ENCODE measurements at regions not wholly inside any gene's neighbourhood (a gene's known extent, or its start where the extent isn't known, plus 50 kb on each side); places are given as distances from the start of the nearest gene placed in this dataset.

DNA sequence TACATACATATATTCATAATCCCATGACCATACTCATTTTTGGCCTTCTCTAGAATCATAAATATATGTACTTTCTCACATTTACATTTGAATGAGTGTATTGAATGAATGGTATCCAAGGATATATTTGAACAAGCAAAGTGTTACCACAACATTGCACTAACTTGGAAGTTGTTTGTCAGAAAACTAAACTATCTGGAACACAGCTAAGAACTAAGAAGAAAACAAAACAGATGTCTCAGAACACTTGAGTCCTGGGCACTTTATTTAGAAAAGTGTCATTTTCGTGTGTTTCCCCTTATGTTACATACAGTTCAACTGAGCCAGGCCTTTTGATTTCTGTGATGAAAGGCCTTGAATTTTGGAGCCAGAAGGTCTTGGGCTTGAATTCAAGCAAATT is 466.7 kb upstream of the FAT1 start:
- H3K4me1 ChIP-seq, result no peaks in the 10 kb centered on the region
- H3K36me3 ChIP-seq, result no peaks in the 10 kb centered on the region
- no peak for DNase-seq
- no peaks in the 10 kb centered on the region for H3K27me3 ChIP-seq
- H3K4me3 ChIP-seq, result no peak overlapping the region
- no peak overlapping the region for H3K27ac ChIP-seq
- H3K9me3 ChIP-seq (replicated peaks), result no peaks in the 10 kb centered on the region

DNA sequence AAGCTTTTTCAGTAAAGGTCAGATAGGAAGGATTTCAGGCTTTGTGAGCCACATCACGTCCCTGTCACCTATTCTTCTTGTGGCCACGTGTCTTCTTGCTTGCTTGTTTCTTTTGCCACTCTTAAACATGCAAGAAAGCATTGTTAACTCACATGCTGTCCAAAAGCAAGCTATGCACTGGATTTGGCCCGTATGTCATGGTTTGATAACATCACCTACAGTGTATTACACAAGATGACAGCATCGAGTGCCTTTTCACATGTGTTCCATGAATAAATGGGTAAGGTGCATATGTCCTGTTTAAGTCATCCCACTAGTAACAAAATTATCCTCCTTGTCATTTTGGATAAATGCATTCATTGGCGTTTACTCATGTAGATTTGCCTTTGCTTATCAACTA is 468.0 kb upstream of the FAT1 start:
- no peaks in the 10 kb centered on the region for H3K36me3 ChIP-seq
- no peak overlapping the region for H3K4me3 ChIP-seq
- no peak for DNase-seq
- no peak overlapping the region for H3K27ac ChIP-seq
- H3K9me3 ChIP-seq (replicated peaks), result no peaks in the 10 kb centered on the region
- H3K4me1 ChIP-seq, result no peaks in the 10 kb centered on the region
- no peaks in the 10 kb centered on the region for H3K27me3 ChIP-seq

DNA sequence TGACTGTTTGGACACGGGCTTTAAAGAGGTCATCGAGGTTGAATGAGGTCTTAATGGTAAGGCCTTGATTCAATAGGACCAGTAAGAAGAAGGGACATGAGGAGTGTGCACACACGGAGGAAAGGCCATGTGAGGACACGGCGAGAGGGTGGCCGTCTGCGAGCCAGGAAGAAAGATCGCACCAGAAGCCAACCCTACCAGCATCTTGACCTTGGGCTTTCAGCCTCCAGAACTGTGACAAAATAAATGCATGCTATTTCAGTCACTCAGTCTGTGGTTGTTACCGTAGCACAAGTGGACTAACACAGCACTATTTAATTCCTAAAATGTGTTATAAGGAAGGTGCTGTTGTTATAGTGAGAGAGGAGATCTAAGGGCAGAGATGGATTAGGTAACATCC is 468.6 kb upstream of the FAT1 start:
- no peak for DNase-seq
- H3K36me3 ChIP-seq, result no peaks in the 10 kb centered on the region
- H3K4me1 ChIP-seq, result no peaks in the 10 kb centered on the region
- no peak overlapping the region for H3K27ac ChIP-seq
- H3K27me3 ChIP-seq, result no peaks in the 10 kb centered on the region
- no peak overlapping the region for H3K4me3 ChIP-seq
- no peaks in the 10 kb centered on the region for H3K9me3 ChIP-seq (replicated peaks)

DNA sequence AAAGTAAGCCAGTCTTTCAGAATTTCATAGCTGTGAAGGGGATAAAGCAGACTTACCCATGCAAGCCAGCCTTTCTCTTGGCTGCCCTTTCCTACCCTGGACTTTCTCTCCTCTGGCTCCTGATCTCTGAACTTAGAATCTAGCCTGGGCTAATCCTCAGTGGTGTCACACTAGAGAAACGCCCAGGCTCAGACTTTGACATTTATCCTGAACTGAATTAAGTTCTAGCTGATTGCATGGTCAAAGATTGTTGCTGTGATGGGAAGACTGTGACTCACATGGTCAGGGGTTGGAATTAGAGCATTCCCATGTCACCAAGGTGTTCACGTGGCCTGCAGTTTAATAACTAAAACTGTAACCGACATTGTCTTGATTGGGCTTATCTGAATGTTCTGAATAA is 469.5 kb upstream of the FAT1 start:
- no peaks in the 10 kb centered on the region for H3K36me3 ChIP-seq
- no peaks in the 10 kb centered on the region for H3K9me3 ChIP-seq (replicated peaks)
- no peak overlapping the region for H3K27ac ChIP-seq
- no peaks in the 10 kb centered on the region for H3K27me3 ChIP-seq
- H3K4me3 ChIP-seq, result no peak overlapping the region
- DNase-seq, result no peak
- H3K4me1 ChIP-seq, result no peaks in the 10 kb centered on the region

DNA sequence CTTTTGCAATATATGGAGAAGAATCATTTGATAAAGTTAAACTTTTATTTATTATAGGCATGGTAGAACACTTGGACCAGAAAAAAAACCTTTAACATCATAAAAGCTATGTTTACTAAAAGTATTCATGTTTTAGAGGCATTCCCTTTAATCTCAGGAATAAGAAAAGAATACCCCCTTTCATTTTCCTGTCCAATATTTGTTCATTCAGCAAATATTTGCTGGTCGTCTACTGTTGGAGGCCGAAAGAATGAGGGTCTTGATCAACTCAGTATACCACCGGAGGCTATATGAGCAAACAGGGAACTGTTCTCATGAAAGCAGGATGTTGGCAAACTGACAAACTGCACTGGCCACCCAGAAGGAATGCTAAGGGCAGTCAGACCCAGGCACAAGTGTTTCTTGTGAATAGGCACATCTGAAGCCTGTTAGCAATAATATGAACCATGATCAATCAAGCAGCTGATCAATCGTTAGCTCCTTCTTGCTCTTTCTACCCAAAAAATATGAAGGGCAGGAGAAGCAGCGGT is 480.8 kb upstream of the FAT1 start:
- Histone ChIP-seq H3K4me3 (no peak overlapping the region), H3K9me3 (replicated peaks) (no peaks in the 10 kb centered on the region), H3K4me1 (0 out of 2 replicates have a peak, but pooled peaks cover 7% of the 10 kb centered on the region), H3K27me3 (no peaks in the 10 kb centered on the region), H3K27ac (peak overlapping the region; percentile 54), H3K36me3 (no peaks in the 10 kb centered on the region)
- DNase-seq, result peak; percentile 73 to 82

DNA sequence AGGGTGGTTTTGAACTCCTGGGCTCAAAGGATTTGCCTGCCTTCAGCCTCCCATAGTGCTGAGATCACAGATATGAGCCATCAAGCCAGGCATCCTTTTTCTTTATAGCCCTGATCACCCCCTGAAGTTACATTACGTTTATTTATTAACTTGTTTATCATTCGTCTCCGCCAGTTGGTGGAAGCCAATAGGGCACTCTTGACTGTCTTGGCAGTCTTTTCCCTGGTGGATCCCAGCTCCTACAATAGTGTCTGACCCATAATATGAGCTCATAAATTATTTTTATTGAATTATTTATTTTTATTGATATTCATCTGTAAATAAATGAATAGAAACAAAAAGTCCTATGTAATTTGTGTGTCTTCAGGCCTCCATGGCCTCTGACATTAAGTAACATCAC is 484.3 kb upstream of the FAT1 start:
- Histone ChIP-seq H3K9me3 (replicated peaks) (no peaks in the 10 kb centered on the region), H3K27me3 (no peaks in the 10 kb centered on the region), H3K4me3 (no peak overlapping the region), H3K36me3 (no peaks in the 10 kb centered on the region), H3K4me1 (0 out of 2 replicates have a peak, but pooled peaks cover 7% of the 10 kb centered on the region), H3K27ac (no peak overlapping the region)
- DNase-seq, result no peak

DNA sequence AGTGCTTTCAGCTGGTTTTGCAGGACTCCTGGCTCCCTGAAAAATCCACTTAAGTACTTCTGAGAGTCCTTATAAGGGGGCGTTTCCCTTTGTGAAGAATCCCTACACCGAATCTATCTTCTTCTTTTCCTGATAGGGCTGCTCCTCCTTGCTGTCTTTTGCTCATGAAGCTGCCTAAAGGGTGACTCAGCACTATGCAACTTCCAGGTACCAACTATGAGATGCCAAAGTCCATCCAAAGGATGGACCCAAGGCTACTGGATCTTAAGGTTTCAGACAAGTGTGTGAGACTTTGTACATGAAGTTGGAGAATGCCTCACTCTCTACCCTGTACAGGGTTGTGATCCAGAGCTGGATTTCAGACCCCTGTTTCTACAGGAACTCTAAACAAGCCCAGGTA is 485.0 kb upstream of the FAT1 start:
- H3K36me3 ChIP-seq, result no peaks in the 10 kb centered on the region
- H3K27me3 ChIP-seq, result no peaks in the 10 kb centered on the region
- DNase-seq, result no peak
- H3K4me3 ChIP-seq, result no peak overlapping the region
- H3K4me1 ChIP-seq, result 0 out of 2 replicates have a peak, but pooled peaks cover 7% of the 10 kb centered on the region
- no peak overlapping the region for H3K27ac ChIP-seq
- no peaks in the 10 kb centered on the region for H3K9me3 ChIP-seq (replicated peaks)

DNA sequence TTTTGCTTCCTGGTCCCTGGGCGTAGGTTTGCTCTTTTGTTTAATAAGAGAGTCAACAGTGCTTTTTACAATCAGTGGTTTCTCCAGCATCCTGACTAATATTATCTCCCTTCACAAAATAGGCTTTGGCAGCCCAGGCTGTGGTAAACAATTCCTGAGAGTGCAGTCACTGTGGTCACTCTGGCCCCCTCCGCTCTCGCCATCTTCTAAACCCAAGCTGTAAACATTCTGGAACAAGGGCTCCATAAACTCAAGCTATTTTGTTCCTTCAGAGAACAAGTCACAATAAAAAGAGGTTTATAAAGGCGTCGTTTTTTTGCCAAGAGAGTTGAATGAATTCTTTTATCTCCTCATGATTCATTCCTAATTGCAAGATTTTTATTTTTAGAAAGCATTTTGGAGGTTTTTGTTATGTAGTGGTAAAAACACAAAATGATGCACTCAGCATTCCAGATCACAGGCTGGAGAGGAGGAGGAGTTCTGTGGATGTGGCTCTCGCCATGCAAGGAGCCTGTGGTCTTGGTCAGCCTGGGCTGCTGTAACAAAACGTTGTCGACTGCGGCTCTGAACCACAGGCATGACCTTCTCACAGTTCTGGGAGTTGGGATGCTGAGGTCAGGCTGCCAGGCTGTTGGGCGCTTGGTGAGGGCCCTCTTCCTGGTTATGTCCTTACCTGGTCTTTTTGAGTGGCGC is 486.4 kb upstream of the FAT1 start:
- Histone ChIP-seq H3K4me1 (no peaks in the 10 kb centered on the region), H3K4me3 (no peak overlapping the region), H3K9me3 (replicated peaks) (no peaks in the 10 kb centered on the region), H3K36me3 (no peaks in the 10 kb centered on the region), H3K27me3 (no peaks in the 10 kb centered on the region), H3K27ac (no peak overlapping the region)
- DNase-seq, result no peak

DNA sequence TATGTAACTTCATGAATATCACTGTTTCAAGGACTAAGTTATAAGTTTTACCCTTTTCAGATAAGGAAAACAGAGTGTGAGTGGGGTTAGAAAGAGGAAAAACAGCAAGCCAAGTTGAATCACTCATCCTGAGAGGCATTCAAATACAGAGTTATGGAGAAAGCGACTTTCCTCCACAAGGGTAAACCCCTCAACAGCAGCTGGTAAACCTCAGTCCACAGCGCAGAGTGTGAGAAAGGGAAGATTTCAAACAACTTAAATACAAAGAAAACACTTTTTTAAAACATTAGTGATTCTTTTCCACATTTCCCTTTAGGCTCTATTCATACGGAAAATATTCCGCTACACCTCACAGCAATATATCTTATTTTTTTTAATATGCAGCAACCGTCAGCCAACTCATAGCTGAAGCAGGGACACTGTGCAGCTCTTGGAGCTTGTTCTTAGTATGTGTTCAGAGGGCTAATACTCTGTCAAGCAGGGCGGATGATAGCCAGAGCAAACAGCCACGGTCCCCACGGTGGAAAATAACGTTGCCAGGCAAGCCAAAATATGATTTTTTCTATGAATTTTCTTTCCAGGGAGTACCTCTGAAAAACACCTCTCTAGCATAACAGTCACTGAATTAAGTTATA is 488.9 kb upstream of the FAT1 start:
- Histone ChIP-seq H3K9me3 (replicated peaks) (no peaks in the 10 kb centered on the region), H3K4me1 (no peaks in the 10 kb centered on the region), H3K36me3 (no peaks in the 10 kb centered on the region), H3K27ac (no peak overlapping the region), H3K4me3 (no peak overlapping the region), H3K27me3 (no peaks in the 10 kb centered on the region)
- no peak for DNase-seq

DNA sequence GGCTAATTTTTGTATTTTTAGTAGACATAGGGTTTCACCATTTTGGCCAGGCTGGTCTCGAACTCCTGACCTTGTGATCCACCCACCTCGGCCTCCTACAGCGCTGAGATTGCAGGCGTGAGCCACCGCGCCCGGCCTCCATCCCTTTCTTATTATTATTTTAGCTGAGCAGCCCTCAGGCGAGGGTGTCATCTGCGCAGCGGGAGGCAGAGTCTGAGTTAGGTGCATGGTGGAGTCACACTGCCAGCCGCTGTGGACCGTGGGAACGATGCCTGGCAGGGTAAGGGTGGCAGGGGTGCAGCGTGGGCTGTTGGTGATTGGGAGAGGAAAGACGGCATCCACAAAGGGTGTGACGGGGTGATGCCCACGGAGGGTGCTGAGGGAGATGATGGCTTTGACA is 491.8 kb upstream of the FAT1 start:
- no peak overlapping the region for H3K27ac ChIP-seq
- DNase-seq, result no peak
- no peaks in the 10 kb centered on the region for H3K27me3 ChIP-seq
- no peaks in the 10 kb centered on the region for H3K4me1 ChIP-seq
- no peaks in the 10 kb centered on the region for H3K9me3 ChIP-seq (replicated peaks)
- no peaks in the 10 kb centered on the region for H3K36me3 ChIP-seq
- H3K4me3 ChIP-seq, result no peak overlapping the region

DNA sequence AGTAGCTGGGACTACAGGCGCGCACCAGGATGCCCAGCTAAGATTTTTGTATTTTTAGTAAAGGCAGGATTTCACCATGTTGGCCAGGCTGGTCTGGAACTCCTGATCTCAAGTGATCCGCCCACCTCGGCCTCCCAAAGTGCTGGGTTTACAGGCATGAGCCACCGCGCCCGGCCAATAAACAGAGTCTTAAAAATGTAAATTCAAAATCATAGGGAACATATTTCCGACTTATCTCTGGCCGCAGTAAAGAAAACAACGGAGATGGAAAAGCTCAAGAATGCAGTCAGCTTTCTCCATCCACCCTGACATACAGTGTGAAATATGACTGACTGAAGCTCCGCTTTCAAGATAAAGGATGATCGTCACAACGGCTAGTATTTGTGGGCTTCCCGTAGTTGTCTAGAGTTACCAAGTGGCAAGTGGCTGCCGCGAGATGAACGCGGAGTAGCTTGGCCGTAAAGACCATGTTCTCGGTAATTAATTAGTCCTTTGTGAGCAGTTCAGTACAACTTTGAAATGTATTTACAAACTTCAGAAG is 495.1 kb upstream of the FAT1 start:
- H3K27me3 ChIP-seq, result no peaks in the 10 kb centered on the region
- no peak overlapping the region for H3K27ac ChIP-seq
- no peaks in the 10 kb centered on the region for H3K9me3 ChIP-seq (replicated peaks)
- H3K36me3 ChIP-seq, result no peaks in the 10 kb centered on the region
- H3K4me3 ChIP-seq, result no peak overlapping the region
- no peaks in the 10 kb centered on the region for H3K4me1 ChIP-seq
- no peak for DNase-seq

DNA sequence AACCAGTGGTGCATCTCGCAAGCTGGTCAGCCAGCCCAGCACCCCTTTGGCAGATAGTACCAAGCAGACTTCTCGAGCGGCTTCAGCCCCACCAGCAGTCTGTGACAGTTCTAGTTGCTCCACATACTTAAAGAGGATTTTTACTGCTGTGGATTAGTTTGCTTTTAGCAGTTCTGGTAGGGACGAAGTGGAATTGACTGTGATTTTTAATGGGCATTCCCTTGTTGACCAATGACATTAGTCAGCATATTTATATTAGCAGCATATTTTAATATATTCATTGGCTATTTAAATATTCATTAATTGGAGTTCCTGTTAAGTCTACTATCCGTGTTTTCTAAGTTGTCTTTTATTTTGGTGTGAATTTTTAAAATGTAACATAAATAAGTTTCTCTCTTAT is 500.9 kb upstream of the FAT1 start:
- H3K27ac ChIP-seq, result no peak overlapping the region
- no peaks in the 10 kb centered on the region for H3K9me3 ChIP-seq (replicated peaks)
- H3K4me3 ChIP-seq, result no peak overlapping the region
- H3K27me3 ChIP-seq, result no peaks in the 10 kb centered on the region
- H3K36me3 ChIP-seq, result no peaks in the 10 kb centered on the region
- H3K4me1 ChIP-seq, result no peaks in the 10 kb centered on the region
- no peak for DNase-seq

DNA sequence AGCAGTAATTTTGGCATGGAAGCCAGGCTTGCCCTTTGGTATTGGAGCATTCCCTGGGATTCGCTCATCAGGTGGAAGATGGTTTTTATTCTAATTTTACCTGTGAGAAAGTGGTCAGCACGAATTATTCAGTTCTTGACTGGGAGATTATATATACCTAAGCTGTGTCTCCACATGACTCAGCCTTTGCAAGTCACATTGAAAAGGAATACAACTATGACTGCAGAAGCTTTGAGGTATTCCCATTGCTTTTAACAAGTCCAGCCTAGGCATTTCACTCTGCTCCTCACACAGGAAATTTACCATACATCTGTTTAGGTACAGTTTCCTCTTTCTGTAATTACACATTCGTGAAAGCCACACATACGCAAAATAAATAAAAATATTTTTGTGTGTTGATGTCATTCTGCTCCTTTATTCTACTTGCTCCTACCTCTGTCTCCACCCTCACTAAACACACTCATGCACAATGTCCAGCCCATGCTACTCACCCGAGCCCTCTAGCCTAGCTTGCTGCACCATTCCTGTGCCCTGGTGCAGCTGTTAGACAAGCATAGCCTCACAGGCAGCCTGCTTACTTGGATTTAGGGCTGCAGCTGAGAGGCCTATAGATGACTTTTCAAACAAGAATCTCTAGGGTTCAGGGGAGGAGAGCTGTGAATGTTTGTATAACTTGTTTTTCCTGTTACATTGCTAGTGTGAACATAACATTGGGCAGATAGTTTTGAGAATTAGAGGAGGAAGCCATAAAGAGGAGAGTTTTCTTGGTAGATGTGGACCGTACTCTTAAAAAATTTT is 504.4 kb upstream of the FAT1 start:
- Histone ChIP-seq H3K27ac (no peak overlapping the region), H3K27me3 (no peaks in the 10 kb centered on the region), H3K9me3 (replicated peaks) (no peaks in the 10 kb centered on the region), H3K4me1 (no peaks in the 10 kb centered on the region), H3K4me3 (no peak overlapping the region), H3K36me3 (no peaks in the 10 kb centered on the region)
- peak; percentile 20 to 33 for DNase-seq

DNA sequence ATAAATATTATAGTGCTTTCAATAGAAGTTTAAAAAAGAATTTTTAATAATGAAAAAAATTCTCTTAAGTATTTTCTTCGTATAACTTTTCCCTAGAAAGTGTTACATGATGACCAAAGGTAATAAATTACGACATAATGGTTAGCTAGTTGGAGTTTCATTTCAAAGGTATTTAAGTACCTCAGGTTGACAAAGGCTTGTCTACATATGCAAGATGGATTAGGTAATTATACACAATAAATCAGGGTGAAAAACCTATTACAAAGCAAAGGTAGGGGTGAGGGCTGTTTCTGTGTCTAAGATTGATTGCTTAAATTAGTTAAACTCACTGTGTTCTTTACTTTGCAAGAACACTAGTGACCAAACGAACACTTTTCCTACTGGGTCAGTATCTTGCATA is 508.5 kb upstream of the FAT1 start:
- H3K27me3 ChIP-seq, result no peaks in the 10 kb centered on the region
- H3K9me3 ChIP-seq (replicated peaks), result no peaks in the 10 kb centered on the region
- no peaks in the 10 kb centered on the region for H3K36me3 ChIP-seq
- H3K4me1 ChIP-seq, result no peaks in the 10 kb centered on the region
- no peak overlapping the region for H3K4me3 ChIP-seq
- no peak overlapping the region for H3K27ac ChIP-seq
- DNase-seq, result no peak

DNA sequence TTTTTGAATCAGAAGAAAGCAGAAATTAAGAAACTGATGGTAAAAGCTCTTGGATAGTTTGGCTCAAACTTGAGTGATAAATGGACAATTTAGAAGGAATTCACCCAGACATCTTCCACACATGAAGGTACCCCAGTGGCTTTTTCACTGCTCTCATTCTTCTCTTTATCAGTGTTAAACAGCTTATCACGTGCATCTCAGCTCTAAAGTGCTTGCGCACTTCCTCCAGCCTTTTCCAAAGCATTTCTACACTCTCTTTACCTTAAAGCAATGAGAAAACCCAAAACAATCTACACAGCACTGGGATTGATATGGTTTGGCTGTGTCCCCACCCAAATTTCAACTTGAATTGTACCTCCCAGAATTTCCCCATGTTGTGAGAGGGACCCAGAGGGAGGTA is 509.1 kb upstream of the FAT1 start:
- Histone ChIP-seq H3K4me3 (no peak overlapping the region), H3K4me1 (no peaks in the 10 kb centered on the region), H3K27ac (no peak overlapping the region), H3K27me3 (no peaks in the 10 kb centered on the region), H3K9me3 (replicated peaks) (no peaks in the 10 kb centered on the region), H3K36me3 (no peaks in the 10 kb centered on the region)
- DNase-seq, result no peak
